GM12878 (cell line): ENCODE measurements at regions not wholly inside any gene's neighbourhood (a gene's known extent, or its start where the extent isn't known, plus 50 kb on each side); places are given as distances from the start of the nearest gene placed in this dataset.

Experiments used
- ATAC-seq: fragments of 200-7000 bp; cut with Tn5 transposase; 3 replicates; pipeline ENCODE4 v1.9.1; 2020; ENCODE audit warnings: mild to moderate bottlenecking, moderate library complexity
- BruUV-seq: library from RNA; stranded (reverse); fragments of 400-500 nt; replicated peaks from 2 replicates; lab custom pipeline; 2021; lab: Mats Ljungman, UMichigan
- CTCF ChIA-PET: fragments of 300-600 bp; sonication (Branson Sonifier 250); formaldehyde crosslinking; extraction: SDS; loops from one replicate; lab custom pipeline; 2021; ENCODE audit warnings: inconsistent platforms; lab: Yijun Ruan, JAX
- POLR2A ChIA-PET: fragments of 350-600 bp; formaldehyde crosslinking; extraction: SDS; loops from one replicate; lab custom pipeline; 2021; ENCODE audit warnings: inconsistent platforms; lab: Charles Lee
- RAD21 ChIA-PET: fragments of 300-600 bp; sonication (Branson Sonifier 250); formaldehyde crosslinking; loops from one replicate; lab custom pipeline; 2023; ENCODE audit warnings: antibody characterized with exemption; ENCODE audit not compliant: unreplicated experiment; lab: Charles Lee
- SMC1A ChIA-PET: fragments of 300-600 bp; sonication (Branson Sonifier 250); formaldehyde crosslinking; loops from one replicate; lab custom pipeline; 2023; ENCODE audit not compliant: unreplicated experiment, uncharacterized antibody; lab: Charles Lee
- DNase-seq: peaks from one replicate; pipeline ENCODE4 v3.0.0-alpha.2; 2011; ENCODE audit warnings: low read depth, low spot score
- FAIRE-seq: peaks from 3 replicates; lab custom pipeline; 2011; peaks lifted over from hg19 to GRCh38; lab: Jason Lieb, UNC
- H2AFZ ChIP-seq: 2 replicates; pipeline ENCODE4 v1.6.0; 2011; ENCODE audit warnings: low read depth, low read length, control low read depth; ENCODE audit not compliant: control insufficient read depth
- H3K27ac ChIP-seq: 2 replicates; pipeline ENCODE4 v1.5.1; 2011; ENCODE audit warnings: control low read depth; ENCODE audit not compliant: control insufficient read depth, insufficient read depth
- H3K27me3 ChIP-seq, 2 experiments: replicated peaks in 1 of 2; 2 replicates each; pipeline versions ENCODE4 v1.6.0 to v1.6.1; 2011; ENCODE audit warnings: low read length in 1 of 2; ENCODE audit not compliant: control insufficient read depth in 2 of 2, insufficient read depth in 2 of 2
- H3K36me3 ChIP-seq, 2 experiments: 2 replicates each; pipeline ENCODE4 v1.5.1; 2011; ENCODE audit warnings: low read length in 1 of 2; ENCODE audit not compliant: control insufficient read depth in 2 of 2, insufficient read depth in 2 of 2
- H3K4me1 ChIP-seq: 2 replicates; pipeline ENCODE4 v1.6.1; 2011; ENCODE audit warnings: mild to moderate bottlenecking, low read length, moderate library complexity, mixed read lengths; ENCODE audit not compliant: control insufficient read depth, insufficient read depth
- H3K4me2 ChIP-seq: 2 replicates; pipeline ENCODE4 v1.6.0; 2011; ENCODE audit warnings: control low read depth; ENCODE audit not compliant: control insufficient read depth, insufficient read depth
- H3K4me3 ChIP-seq: fragments of 200-600 bp; sonication (generic); 2 replicates; pipeline ENCODE4 v1.5.1; 2016
- H3K79me2 ChIP-seq: 2 replicates; pipeline ENCODE4 v1.6.0; 2011; ENCODE audit warnings: low read length; ENCODE audit not compliant: control insufficient read depth, insufficient read depth
- H3K9ac ChIP-seq: 2 replicates; pipeline ENCODE4 v1.8.0; 2011; ENCODE audit warnings: low read length, control low read depth, mixed read lengths; ENCODE audit not compliant: control insufficient read depth, insufficient read depth
- H3K9me3 ChIP-seq: replicated peaks from 3 replicates; pipeline ENCODE4 v1.5.1; 2011; ENCODE audit warnings: mild to moderate bottlenecking, low read length; ENCODE audit not compliant: control insufficient read depth, insufficient read depth
- H4K20me1 ChIP-seq: 2 replicates; pipeline ENCODE4 v1.6.0; 2011; ENCODE audit not compliant: control insufficient read depth, insufficient read depth
- BMI1 ChIP-seq: fragments of 450-650 bp; IDR thresholded peaks from 2 replicates; pipeline ENCODE4 v1.6.1; 2016; ENCODE audit warnings: mild to moderate bottlenecking, moderate library complexity, borderline replicate concordance
- CBX3 ChIP-seq: fragments of 200-600 bp; sonication (generic); IDR thresholded peaks from 2 replicates; pipeline ENCODE4 v1.6.1; 2016; ENCODE audit warnings: low read depth, borderline replicate concordance
- CHD1 ChIP-seq: IDR thresholded peaks from 2 replicates; pipeline ENCODE4 v1.6.1; 2012; ENCODE audit warnings: low read depth, low read length, improper control_type of control experiment
- IRF4 ChIP-seq: IDR thresholded peaks from 2 replicates; pipeline ENCODE4 v1.6.1; 2011; ENCODE audit warnings: low read depth, low read length
- KLF5 ChIP-seq: fragments of 450-650 bp; IDR thresholded peaks from 2 replicates; pipeline ENCODE4 v1.6.1; 2014; ENCODE audit warnings: mild to moderate bottlenecking; ENCODE audit not compliant: partially characterized antibody
- MEF2B ChIP-seq: fragments of 450-650 bp; IDR thresholded peaks from 2 replicates; pipeline ENCODE4 v1.6.1; 2018; ENCODE audit warnings: mild to moderate bottlenecking, moderate library complexity; ENCODE audit not compliant: partially characterized antibody, poor library complexity, severe bottlenecking
- POU2F2 ChIP-seq: IDR thresholded peaks from 3 replicates; pipeline ENCODE4 v1.6.1; 2011; ENCODE audit warnings: low read depth, mild to moderate bottlenecking, low read length, borderline replicate concordance
- RB1 ChIP-seq: fragments of 450-650 bp; formaldehyde crosslinking; IDR thresholded peaks from 2 replicates; pipeline ENCODE4 v1.6.1; 2017; ENCODE audit warnings: mild to moderate bottlenecking, borderline replicate concordance
- SMAD5 ChIP-seq: IDR thresholded peaks from 2 replicates; pipeline ENCODE4 v1.6.1; 2016; ENCODE audit warnings: antibody characterized with exemption, low read depth
- SMC3 ChIP-seq: IDR thresholded peaks from 2 replicates; pipeline ENCODE4 v1.6.1; 2011; ENCODE audit warnings: low read length, improper control_type of control experiment, borderline replicate concordance
- SP1 ChIP-seq: IDR thresholded peaks from one replicate; pipeline ENCODE4 v1.6.1; 2011; ENCODE audit warnings: low read depth, low read length
- SREBF1 ChIP-seq: IDR thresholded peaks from 2 replicates; pipeline ENCODE4 v1.6.1; 2012; ENCODE audit warnings: mild to moderate bottlenecking, low read length
- WGBS: methylation state at CpG from one replicate; pipeline ENCODE4 v1.1.6; 2016; ENCODE audit warnings: low lambda C conversion rate; ENCODE audit not compliant: insufficient replicate concordance, insufficient coverage; ENCODE audit errors: missing lambda C conversion rate; 5-methylcytosine and 5-hydroxymethylcytosine counted together
- in situ Hi-C: fragments of 300-500 bp; cut with MboI; formaldehyde crosslinking; loops from 9 replicates; pipeline ENCODE4 v1.14.3; 2018; ENCODE audit warnings: mixed read lengths
- intact Hi-C: fragments of 100-400 bp; cut with micrococcal nuclease; formaldehyde crosslinking; loops from one replicate; pipeline ENCODE4 v1.14.2; 2022; ENCODE audit not compliant: unreplicated experiment
- TF ChIP-seq, protein P1 (sequence below): IDR thresholded peaks from 2 replicates; pipeline ENCODE4 v1.6.1; 2011; ENCODE audit warnings: borderline replicate concordance, low read depth, mild to moderate bottlenecking, moderate library complexity, low read length; ENCODE audit not compliant: insufficient read depth, poor library complexity, severe bottlenecking
- TF ChIP-seq, protein P2 (sequence below): fragments of 450-650 bp; IDR thresholded peaks from 2 replicates; pipeline ENCODE4 v1.6.1; 2017; ENCODE audit warnings: mild to moderate bottlenecking

DNA sequence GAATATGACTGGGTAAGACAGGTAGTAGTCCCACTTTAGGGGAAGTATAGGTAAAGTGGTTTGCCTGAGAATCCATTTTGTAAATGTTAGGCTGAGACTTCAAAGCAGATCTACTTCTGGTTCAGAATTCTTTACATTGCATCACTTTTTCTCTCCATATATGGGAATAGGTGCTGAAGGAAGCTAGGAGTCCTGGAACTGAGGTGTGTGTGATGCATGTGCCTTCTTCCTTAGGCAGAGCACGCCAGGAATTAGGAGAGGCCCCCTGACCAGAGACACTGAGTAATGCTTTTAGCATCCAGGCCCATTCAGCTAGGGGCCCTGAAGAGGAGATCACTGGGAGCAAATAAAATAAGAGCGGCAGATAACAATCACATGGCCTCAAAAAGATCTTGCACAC is 69.2 kb upstream of the DCP1A start:
- 18% methylated on average over 2 of the region's 2 CpGs for whole genome bisulfite sequencing
- Histone ChIP-seq H3K27me3 (no peaks in the 10 kb centered on the region), H2AFZ (no peak overlapping the region), H3K9me3 (no peaks in the 10 kb centered on the region; the same call in 1 of the 3 replicates), H4K20me1 (no peaks in the 10 kb centered on the region), H3K36me3 (no peaks in the 10 kb centered on the region), H3K4me3 (no peak overlapping the region), H3K27ac (no peak overlapping the region), H3K9ac (no peak overlapping the region), H3K79me2 (no peaks in the 10 kb centered on the region), H3K4me1 (no peaks in the 10 kb centered on the region), H3K4me2 (no peak overlapping the region)
- ChIA-PET CTCF (no interaction called here), SMC1A (no interaction called here), RAD21 (no interaction called here), POLR2A (no interaction called here)
- BruUV-seq: no TSS peak
- FAIRE-seq: no peak
- intact Hi-C loops (no loop called here), in situ Hi-C loops (no loop called here)
- DNase-seq: no peak
- no peak for TF ChIP-seq SREBF1
- no peak for TF ChIP-seq SMAD5
- no peak for TF ChIP-seq RB1
- TF ChIP-seq IRF4: no peak
- no peak for TF ChIP-seq CHD1
- no peak for ATAC-seq

GRCh38 chr3:53420831-53421230 is 73.5 kb upstream of the DCP1A start:
- no peaks in the 10 kb centered on the region for H3K27me3 ChIP-seq
- H3K4me2 ChIP-seq: no peak overlapping the region
- no peaks in the 10 kb centered on the region for H4K20me1 ChIP-seq
- no peaks in the 10 kb centered on the region for H3K79me2 ChIP-seq
- RAD21 ChIA-PET: no interaction called here
- ATAC-seq: no peak
- BruUV-seq: no TSS peak
- no peak overlapping the region for H3K27ac ChIP-seq
- no peak for FAIRE-seq
- no peaks in the 10 kb centered on the region for H3K36me3 ChIP-seq
- CTCF ChIA-PET: no interaction called here
- TF ChIP-seq, protein P1, sequence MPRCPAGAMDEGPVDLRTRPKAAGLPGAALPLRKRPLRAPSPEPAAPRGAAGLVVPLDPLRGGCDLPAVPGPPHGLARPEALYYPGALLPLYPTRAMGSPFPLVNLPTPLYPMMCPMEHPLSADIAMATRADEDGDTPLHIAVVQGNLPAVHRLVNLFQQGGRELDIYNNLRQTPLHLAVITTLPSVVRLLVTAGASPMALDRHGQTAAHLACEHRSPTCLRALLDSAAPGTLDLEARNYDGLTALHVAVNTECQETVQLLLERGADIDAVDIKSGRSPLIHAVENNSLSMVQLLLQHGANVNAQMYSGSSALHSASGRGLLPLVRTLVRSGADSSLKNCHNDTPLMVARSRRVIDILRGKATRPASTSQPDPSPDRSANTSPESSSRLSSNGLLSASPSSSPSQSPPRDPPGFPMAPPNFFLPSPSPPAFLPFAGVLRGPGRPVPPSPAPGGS: no peak
- TF ChIP-seq KLF5 (no peak), SP1 (no peak), CBX3 (no peak), MEF2B (no peak), SMC3 (no peak), BMI1 (no peak), POU2F2 (no peak)
- TF ChIP-seq, protein P2, sequence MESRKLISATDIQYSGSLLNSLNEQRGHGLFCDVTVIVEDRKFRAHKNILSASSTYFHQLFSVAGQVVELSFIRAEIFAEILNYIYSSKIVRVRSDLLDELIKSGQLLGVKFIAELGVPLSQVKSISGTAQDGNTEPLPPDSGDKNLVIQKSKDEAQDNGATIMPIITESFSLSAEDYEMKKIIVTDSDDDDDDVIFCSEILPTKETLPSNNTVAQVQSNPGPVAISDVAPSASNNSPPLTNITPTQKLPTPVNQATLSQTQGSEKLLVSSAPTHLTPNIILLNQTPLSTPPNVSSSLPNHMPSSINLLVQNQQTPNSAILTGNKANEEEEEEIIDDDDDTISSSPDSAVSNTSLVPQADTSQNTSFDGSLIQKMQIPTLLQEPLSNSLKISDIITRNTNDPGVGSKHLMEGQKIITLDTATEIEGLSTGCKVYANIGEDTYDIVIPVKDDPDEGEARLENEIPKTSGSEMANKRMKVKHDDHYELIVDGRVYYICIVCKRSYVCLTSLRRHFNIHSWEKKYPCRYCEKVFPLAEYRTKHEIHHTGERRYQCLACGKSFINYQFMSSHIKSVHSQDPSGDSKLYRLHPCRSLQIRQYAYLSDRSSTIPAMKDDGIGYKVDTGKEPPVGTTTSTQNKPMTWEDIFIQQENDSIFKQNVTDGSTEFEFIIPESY: no peak
- intact Hi-C loops (no loop called here), in situ Hi-C loops (no loop called here)
- no peak overlapping the region for H3K9ac ChIP-seq
- H3K9me3 ChIP-seq: no peaks in the 10 kb centered on the region
- DNase-seq: no peak
- no peak overlapping the region for H3K4me3 ChIP-seq
- no peaks in the 10 kb centered on the region for H3K4me1 ChIP-seq
- SMC1A ChIA-PET: no interaction called here
- H2AFZ ChIP-seq: no peak overlapping the region
- POLR2A ChIA-PET: no interaction called here
